Tongue (tissue), 1 donor: ENCODE measurements at regions not wholly inside any gene's neighbourhood (a gene's known extent, or its start where the extent isn't known, plus 50 kb on each side); places are given as distances from the start of the nearest gene placed in this dataset.

ENCODE experiments used
- DNase-seq: peaks from one replicate; pipeline ENCODE4 v3.0.0-alpha.2; 2015

DNA sequence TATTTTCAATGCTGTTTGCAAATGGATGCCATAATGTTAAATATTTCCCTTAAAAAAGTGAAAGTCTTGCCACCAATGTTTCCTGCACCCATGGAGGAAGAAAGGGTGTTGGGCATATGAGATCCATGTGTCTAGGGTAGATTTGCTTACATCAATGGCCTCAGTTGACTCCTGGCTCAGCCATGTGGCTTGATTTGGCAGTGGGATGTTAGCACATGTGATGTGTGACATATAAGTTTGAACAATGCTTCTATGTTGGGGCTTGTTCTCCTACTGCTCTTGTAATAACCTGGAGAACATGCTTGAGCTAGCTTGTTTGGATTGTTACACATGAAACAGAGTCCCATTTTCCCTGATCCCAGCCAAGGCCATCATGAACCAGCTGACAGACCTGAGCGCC lies 187.6 kb downstream of the SCP2D1 start:
- no peak for DNase-seq

DNA sequence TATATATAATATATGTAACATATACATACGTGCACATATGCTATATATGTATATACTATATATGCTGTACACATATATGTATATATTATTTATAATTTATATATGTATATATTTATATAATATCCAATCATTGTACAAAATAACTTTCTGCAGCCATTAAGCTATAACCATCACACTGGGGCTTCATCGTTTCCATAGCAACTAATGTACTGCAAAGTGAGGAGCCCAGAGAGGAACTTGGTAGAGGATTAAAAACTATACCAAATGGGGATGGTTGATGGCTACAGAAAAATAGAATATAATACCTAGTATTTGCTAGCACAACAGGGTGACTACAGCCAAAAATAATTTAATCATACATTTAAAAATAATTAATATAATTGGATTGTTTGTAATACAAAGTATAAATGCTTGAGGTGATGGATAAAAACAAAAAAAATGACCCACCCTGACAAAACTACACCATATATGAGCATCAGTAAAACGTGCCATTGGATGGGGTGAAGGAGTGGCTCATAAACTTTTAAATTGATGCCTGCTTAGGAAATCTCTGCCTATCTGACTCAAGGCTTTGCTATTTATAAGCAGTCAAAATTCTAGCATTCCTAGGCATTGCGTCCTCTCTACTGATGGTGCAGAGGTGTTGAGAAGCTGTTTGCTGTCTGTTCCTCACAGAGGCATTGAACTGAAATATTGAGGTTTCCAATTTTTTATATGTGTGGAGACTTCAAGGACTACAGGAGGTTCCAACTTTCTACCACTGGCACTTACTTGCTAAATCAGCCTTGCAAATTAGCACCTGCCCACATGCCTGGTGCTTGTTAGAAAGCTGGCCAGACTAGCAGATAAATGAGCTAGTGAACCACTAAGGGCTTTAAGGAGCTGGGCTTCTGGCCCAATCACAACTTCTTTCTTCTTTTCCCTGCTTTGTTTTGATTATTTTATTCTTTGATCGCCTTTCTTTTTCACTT lies 190.1 kb downstream of the SCP2D1 start:
- DNase-seq: no peak

DNA sequence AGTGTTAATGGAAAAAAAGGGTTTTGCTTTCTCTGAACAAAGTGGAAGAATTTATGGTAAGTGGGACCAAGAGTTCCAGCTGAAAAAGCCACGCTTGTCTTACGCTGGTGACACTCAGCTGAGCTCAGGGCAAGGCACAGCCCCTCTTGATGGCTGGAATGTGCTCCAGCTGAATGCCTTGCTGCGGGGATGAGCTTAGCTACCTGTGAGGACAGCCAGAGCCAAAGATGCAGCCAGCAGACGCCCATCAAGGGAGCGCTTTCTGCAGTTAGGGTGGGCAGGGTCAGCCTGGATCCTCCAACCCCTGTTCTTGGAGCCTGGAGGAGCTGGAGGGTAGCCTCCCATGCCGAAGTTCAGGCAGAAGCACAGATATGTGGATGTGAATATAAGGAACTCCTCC lies 191.4 kb downstream of the SCP2D1 start:
- DNase-seq: no peak

DNA sequence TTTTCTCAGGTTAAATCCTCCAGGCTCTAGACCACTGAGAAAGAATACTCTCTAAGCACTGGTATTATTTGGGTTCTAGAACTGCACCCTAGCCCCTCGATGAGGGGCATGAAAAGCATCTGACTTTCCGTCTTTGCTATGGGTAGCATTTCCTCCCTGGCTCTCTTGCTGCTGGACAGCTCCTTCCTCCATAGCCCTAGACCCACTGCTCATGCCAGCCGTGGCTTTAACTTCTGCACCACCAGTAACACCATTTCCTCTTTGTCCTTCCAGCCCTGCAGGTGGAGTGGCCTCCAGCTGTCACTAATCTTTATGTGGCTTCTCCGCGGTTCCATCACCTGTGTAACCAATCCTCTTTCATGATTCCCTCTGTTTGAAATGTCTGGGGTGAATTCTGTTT lies 194.9 kb downstream of the SCP2D1 start:
- no peak for DNase-seq

DNA sequence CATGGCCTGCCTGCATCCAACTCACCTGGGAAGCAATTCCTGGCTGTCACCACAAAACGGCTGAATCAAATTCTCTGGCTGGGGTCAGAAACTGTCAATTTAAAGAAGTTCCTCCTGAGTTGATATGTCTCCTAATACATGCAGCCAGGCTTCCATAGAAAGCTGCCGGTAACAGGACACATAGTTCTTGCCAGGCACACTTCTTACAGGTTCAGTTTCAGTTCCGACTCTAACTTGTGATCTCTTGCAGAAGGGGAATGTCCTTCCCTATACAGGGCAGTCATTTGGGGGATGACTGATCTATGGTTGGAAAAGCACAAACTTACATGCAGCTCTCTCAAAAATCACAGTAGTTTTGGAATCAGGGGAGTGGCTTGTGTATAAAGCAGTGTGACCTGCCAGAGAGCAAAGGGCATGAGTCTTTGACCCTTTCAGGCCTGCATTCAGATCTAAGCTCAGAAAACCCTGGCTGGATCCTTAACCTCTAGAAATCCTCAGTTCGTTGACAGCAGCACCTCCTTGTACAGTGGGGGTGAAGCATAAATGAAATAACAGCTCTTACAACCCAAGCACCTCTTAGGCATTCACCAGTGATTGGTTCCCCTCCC lies 195.6 kb downstream of the SCP2D1 start:
- DNase-seq: no peak

DNA sequence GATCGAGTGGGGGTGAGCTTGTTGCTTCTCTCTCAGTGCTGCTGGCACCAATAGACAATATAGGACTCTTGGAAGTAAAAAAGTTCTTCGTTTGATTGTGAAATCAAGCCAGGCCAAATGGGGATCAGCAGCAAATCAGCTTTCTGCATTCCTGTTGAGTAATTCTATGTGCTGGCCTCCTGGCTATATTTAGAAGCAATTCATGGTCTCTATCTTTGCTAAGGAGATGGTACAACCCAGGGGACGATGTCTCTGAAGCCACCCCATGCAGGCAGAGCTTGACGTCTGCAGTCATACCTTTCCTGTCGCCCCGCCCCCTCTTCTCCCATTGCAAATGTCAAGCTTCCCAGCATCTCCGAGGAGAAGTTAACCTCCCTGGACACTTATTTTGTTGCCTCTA lies 199.1 kb downstream of the SCP2D1 start:
- DNase-seq: no peak

DNA sequence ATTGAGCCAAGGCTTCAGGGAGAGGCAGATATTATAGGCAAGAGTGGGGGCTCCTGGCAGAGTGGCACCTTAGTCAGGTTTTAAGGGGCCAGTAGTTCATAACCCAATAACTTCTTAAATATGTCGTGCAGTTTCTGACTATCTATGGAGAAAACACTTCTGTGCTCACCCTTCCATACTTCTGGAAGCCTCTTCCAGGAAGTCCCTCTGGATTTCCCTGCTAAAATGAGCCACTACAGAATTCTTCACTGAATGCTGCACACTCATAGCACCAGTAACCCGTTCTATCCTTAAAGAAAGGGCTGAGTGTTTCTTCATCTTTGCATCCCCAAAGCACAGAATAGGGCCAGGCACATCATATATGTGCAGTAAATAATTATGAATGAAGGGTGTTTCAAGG lies 198.5 kb upstream of the SLC24A3 start:
- no peak for DNase-seq

DNA sequence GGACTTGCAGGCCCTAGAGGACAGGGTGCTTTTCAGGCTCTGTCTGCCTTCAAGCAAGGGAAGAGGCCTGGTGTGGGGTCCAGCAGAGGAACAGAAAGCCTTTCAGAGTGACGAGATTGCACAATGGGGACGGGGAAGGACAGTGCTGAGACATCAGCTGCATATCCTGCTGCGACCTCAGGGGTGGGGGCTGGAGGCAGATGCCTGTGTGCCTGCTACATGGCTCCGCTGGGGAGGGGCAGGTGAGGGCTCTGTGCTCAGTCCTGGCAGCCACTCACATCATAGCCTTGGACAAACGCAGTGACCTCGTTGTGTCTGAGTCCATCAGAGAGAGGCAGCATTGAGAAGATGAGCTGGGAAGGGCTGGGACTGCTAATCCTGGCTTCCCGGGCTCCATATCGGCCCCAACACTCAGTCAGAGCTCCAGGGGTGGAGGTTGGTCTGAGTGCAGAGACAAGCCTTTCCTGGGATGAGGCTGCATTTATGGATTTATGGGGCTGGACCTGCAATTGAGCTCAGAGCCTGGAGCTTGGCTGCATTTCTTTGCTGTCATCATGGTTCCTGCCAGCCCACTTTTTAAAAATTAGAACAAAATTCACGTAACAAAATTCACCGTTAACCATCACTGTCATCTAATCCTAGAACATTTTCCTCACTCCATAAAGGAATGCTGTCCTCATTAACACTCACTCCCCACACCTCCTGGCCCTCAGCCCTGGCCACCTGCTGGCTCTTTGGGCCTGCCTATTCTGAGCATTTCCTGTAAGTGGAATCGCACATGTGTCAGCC lies 196.9 kb upstream of the SLC24A3 start:
- DNase-seq: peak; percentile 77

DNA sequence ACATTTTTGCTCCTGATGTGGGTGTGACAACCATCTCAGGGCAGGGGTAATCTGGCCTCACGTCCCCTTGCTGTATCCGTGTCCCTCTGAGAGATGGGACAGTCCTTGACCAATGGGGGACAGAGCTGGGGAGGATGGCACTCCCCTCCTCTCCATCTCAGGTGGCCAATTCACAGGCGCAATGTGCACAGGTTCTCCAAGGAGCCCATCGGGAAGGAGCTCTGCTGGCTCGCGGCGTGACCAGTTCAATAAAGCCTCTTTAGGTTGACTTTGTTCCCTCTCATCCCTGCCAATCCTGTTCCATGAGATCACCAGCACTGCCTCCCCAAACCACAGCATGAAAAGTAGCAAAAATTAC lies 196.3 kb upstream of the SLC24A3 start:
- DNase-seq: no peak

DNA sequence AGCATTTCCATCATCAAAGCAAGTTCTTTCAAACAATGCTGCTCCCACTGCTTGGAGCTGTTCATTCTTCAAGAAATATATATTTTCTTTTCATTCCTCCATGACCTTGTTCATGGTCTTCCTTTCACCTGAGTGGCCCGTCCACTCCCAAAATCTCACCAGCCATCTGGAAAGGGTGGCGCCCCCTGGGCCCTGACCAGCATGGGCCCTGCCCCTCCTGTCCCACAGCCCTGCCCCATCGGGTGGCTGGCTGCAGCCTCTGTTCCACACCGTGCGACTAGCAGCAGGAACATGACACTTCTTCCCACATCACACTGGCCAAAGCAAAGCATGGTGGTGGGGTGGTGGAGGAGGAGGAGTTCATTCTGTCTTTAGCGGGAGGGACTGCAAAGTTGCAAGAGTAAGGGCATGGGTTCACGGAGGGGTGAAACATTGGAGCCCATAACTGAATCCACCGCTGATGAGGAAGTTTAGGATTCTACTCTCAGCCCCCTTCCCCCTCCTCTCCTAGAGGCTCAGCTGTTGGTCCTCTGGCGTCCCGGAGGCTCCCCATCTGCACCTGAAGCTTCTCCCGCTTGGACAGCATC lies 195.2 kb upstream of the SLC24A3 start:
- DNase-seq: no peak

DNA sequence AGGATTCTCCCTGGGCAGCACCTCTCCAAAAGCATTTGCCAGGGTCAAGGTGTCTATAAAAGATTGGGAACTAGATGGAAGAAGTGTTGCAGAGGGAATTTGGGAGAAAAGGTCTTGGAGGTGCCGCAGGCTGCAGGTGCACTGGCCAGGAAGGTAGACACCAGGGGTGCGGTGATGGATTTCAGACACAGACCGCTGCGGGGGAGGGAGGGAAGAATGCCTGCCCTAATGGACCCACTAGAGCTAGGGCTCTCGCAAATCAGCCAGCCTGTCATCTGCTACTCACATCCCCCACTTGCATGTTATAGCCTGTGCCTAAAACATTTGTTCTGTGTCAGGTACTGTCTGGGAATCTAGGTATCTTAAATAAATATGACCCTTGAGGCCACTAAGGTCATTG lies 193.6 kb upstream of the SLC24A3 start:
- DNase-seq: no peak

DNA sequence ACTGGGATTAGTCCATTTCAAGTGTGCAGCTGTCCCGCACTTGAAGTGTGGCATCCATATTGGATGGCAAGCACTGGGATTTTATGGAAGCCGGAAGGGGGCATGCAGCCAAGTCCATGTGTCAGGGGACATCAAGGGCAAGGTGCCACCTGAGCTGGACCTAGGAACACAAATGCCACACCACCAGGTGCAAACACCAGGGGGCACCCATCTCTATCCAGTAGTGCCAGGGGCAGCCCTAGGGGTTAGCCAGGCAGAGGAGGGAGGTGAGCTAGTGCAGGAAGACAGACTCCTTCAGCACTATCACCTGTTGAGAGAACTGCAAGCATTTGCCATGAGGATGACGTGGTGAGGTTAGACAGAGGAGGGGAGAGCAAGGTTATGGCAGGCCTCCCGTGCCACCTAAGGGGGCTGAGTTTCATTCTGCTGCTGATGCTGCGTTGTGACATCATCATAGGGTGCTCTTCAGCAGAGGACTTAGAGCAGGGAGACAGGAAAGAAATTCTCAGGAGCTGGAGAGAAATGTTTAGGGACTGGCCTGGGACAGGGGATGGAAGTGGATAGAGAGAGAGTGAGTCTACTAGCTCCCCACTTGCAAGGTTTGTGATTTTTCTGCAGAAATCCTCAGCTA lies 192.6 kb upstream of the SLC24A3 start:
- peak; percentile 84 for DNase-seq

DNA sequence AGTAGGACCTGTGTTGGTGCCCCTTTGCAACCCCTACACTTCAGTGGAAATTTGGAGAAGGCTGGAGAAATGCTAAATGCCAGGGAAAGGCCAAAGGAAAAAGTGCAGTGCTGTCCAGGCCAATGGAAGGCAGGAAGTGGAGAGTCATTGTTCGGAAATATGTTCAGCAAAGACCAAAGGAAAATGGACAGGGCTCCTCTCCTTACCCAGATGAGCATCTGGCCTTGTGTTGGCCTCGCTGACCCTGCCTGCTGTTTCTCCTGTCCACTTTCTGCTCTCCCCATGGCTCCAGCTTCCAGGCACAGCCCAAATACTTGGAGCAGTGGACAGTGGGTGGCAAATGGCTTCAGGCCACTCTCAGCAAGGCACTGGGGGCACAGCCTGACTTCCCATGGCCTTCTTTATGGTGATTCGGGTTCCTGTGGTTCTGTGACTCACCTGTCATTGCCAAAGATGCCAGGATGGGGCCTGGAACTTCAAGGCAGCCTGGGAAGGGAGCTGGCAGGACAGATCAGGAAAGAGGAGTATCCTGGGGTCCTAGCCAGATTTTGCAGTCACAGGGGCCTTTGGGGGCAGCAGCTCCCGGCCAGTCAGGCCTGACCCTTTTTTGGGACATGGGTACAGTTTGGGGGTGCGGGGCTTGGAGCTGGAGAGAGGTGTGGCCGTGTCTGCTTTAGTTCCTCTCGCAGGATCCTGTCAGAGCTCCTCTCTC lies 190.9 kb upstream of the SLC24A3 start:
- DNase-seq: no peak

DNA sequence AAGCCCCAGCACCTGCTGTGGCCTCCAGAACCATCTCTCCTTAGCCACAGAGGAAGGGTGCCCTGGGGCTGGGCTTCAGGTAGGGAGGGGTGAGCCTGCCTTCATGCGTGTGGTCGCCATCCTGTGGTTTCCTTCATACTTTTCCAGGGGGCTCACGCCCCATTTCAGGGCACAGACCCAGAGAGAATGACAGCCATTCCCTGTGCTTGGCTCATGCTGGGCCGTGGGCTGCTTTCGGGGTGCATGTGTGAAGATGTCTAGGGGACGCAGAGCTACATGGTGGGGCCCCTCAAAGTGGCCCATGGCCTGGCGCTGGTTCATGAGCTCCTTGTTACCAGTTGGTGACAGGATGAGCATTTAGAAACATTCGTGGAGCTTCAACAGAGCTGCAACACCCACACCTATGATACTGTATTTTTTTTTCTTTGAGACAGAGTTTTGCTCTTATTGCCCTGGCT lies 190.3 kb upstream of the SLC24A3 start:
- no peak for DNase-seq

DNA sequence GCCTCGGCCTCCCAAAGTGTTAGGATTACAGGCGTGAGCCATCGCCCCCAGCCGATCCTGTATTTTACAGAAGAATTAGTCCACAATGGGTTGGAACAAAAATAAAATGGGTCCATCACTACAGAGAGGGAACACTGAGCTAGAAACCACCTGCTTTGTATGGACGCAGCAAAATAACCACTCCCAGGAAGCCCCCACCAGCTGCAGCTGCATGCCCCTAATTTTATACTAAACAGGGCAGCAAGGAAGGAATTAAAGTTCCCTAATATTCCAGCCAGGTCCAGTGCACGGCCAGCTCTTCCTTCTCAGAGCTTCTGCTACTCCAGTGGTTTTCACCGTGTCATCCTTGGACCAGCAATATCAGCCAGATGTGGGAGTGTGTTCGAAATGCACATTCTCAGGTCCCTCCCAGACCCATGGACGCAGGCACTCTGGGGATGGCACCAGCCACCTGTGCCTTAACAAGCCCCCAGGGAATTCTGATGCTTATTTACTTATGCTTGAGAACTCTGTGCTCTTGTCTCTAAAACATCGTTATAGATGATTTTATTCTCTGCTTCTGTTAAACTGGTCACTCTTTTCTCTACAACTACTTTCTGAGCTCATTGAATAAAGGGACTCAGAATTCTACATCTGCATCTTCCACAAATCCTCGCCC lies 189.5 kb upstream of the SLC24A3 start:
- DNase-seq: no peak

DNA sequence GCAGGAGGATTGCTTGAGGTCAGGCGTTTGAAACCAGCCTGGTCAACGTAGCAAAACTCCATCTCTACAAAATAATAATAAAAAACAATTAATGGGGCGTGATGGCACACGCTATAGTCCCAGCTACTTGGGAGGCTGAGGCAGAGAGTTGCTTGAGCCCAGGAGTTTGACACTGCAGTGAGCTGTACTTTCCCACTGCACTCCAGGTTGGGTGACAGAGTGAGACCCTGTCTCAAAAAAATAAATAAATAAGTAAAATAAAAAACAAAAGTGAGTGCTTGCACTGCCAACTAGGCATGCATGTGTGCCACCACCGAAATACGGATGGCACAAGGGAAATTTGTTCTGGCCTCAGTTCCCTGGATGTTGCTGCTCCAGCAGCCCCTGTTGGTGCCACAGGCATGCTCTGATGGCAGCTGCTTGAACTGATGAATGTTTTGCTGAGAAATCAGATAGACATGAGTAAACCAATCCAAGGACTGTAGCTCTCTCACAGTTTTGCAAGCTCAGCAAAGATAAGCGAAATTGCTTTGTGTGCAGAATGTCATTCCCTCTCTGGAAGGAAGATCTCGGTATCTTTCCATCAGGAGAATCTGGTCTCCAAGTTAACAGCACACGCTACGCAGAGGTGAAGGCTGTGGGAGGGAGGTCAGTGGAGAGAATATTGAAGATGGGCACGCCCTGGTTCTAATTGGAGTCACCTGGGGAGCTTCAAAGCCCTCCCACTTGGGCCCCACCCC lies 188.0 kb upstream of the SLC24A3 start:
- no peak for DNase-seq

DNA sequence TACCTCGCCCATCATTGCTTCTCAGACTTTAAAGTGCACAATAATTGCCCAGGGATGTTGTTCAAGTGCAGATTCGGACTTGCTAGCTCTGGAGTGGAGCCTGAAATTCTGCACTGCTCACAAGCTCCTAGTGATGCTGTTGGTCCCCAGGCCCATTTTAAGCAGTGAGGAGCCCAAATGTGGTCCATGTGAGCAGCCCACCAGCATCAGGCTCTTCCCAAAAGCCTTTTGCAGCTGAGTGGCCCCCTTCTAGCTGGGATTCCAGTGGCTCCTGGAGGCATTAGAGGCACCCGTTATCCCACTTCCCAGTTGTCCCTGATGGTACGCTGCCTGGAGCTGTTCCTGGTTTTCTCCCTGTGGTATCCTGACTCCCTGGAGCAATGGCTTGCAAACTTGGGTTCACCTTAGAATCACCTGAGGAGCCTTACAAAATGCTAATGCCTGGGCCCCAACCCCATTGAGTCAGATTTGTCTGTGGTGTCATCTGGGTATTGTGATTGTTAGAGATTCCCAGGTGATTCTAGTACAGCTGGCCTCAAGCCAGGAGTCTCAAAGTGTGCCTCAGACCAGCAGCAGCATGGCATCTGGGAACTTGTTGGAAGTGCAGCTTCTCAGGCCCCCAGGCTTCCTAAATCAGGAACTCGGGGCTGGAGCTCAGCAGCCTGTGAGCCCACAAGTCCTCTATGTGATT lies 186.9 kb upstream of the SLC24A3 start:
- DNase-seq: no peak

DNA sequence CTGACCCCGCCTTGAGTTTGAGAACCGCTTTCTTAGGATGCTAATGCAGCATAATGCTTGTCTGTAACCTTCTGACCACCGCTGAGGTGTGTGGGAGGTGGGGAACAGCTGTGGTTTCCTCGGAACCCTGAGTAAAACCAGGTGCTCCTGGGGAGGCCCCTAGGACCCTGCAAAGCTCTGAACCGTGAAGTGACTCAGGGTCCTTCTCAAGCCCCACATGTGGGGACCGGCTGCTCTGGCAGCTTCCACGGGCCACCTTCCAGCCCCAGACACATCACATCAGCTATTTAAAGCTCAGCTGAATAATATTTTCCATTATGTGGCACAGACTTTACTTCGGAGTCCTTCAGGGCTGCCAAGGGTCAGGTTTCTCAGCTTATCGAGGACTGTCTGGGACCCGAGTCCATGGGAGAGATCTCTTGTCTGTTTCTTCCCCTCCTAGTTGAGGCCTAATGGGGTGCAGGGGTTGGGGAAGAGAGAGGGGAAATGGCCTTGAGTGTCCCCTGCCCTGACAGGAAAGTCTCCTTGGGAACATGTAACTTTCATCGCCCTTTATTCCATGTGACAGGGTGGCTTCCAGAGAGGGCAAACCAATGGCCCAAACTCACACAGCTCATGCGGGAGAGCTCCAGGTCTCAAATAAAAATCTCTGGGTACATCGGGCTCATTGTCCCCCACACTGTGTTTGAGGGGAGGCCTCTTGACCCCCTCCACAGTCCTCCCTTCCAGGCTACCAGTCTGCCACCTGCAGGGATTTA lies 186.1 kb upstream of the SLC24A3 start:
- DNase-seq: peak; percentile 84
